ENCODE measurements at regions not wholly inside any gene's neighbourhood (a gene's known extent, or its start where the extent isn't known, plus 50 kb on each side); places are given as distances from the start of the nearest gene placed in this dataset.

GRCh38 chr1:195185736-195186135 is 1422.5 kb downstream of the KCNT2 start:
- TF ChIP-seq CTCF (IDR thresholded peaks at IDR 0.05), result no peak
- TF ChIP-seq POLR2A (IDR thresholded peaks at IDR 0.05), result no peak

Data from thyroid gland (tissue), 4 donors.